Umbilical cord (tissue), 1 donor: ENCODE measurements at regions not wholly inside any gene's neighbourhood (a gene's known extent, or its start where the extent isn't known, plus 50 kb on each side); places are given as distances from the start of the nearest gene placed in this dataset.
A peak's percentile ranks its signal among the peaks of the same experiment; 100 is the strongest.
"Not testable (repeated sequence)": the region's sequence is repeated elsewhere in the genome, so short reads cannot be mapped to it uniquely, and the experiment has no call there.

ENCODE experiments used
- DNase-seq: peaks from one replicate; pipeline ENCODE4 v3.0.0-alpha.2; 2015; ENCODE audit warnings: low spot score

GRCh38 chr9:38255599-38255998, 136.9 kb upstream of the ALDH1B1 start:
- DNase-seq, result no peak

- DNase-seq, result no peak
These were observed 137.7 kb upstream of the ALDH1B1 start for GRCh38 chr9:38254756-38255155.

- no peak for DNase-seq
These were observed 138.4 kb upstream of the ALDH1B1 start for GRCh38 chr9:38254151-38254550.

- DNase-seq, result no peak
These were observed 139.3 kb upstream of the ALDH1B1 start for GRCh38 chr9:38253200-38253599.

- no peak for DNase-seq
These were observed 141.3 kb upstream of the ALDH1B1 start for GRCh38 chr9:38251036-38251860.

GRCh38 chr9:38250279-38251035, 142.0 kb upstream of the ALDH1B1 start:
- DNase-seq, result no peak

- no peak for DNase-seq
These were observed 142.8 kb upstream of the ALDH1B1 start for GRCh38 chr9:38249587-38250210.

- DNase-seq, result no peak
These were observed 143.5 kb upstream of the ALDH1B1 start for GRCh38 chr9:38249049-38249448.

- no peak for DNase-seq
These were observed 145.7 kb upstream of the ALDH1B1 start for GRCh38 chr9:38246833-38247232.

GRCh38 chr9:38244971-38245370, 147.5 kb upstream of the ALDH1B1 start:
- peak; percentile 41 for DNase-seq

GRCh38 chr9:38243993-38244392, 148.5 kb upstream of the ALDH1B1 start:
- DNase-seq, result no peak

- DNase-seq, result not testable (repeated sequence)
These were observed 150.4 kb upstream of the ALDH1B1 start for GRCh38 chr9:38242151-38242550.

- DNase-seq, result no peak
These were observed 152.5 kb upstream of the ALDH1B1 start for GRCh38 chr9:38240051-38240450.

GRCh38 chr9:38235244-38235643, 157.3 kb upstream of the ALDH1B1 start:
- DNase-seq, result no peak

GRCh38 chr9:38234479-38235170, 157.9 kb upstream of the ALDH1B1 start:
- no peak for DNase-seq

- no peak for DNase-seq
These were observed 158.6 kb upstream of the ALDH1B1 start for GRCh38 chr9:38233796-38234355.

GRCh38 chr9:38233343-38233742, 159.2 kb upstream of the ALDH1B1 start:
- no peak for DNase-seq

GRCh38 chr9:38232895-38233294, 159.6 kb upstream of the ALDH1B1 start:
- DNase-seq, result no peak

- no peak for DNase-seq
These were observed 160.6 kb upstream of the SHB start for GRCh38 chr9:38229504-38230155.

- no peak for DNase-seq
These were observed 160.1 kb upstream of the SHB start for GRCh38 chr9:38229104-38229500.
